ENCODE measurements at regions not wholly inside any gene's neighbourhood (a gene's known extent, or its start where the extent isn't known, plus 50 kb on each side); places are given as distances from the start of the nearest gene placed in this dataset.

- TF ChIP-seq EZH2 (IDR thresholded peaks at IDR 0.05; ENCODE audit: insufficient read depth, poor library complexity, severe bottlenecking): no peak
- TF ChIP-seq EZH2phosphoT487 (IDR thresholded peaks at IDR 0.05; ENCODE audit: insufficient read depth, low read depth): no peak
These were observed 358.0 kb downstream of the MSX2 start for GRCh38 chr5:175082346-175082745.
